ENCODE measurements at regions not wholly inside any gene's neighbourhood (a gene's known extent, or its start where the extent isn't known, plus 50 kb on each side); places are given as distances from the start of the nearest gene placed in this dataset.

- TF ChIP-seq POLR2AphosphoS5 (IDR thresholded peaks at IDR 0.05) (no peak), CTCF (IDR thresholded peaks at IDR 0.05) (no peak), EP300 (IDR thresholded peaks at IDR 0.05; ENCODE audit: low read depth) (no peak), POLR2A (IDR thresholded peaks at IDR 0.05) (no peak)
Measured at GRCh38 chr2:239557516-239557915, 156.7 kb upstream of the HDAC4 start.
